ENCODE measurements at regions not wholly inside any gene's neighbourhood (a gene's known extent, or its start where the extent isn't known, plus 50 kb on each side); places are given as distances from the start of the nearest gene placed in this dataset.

DNA sequence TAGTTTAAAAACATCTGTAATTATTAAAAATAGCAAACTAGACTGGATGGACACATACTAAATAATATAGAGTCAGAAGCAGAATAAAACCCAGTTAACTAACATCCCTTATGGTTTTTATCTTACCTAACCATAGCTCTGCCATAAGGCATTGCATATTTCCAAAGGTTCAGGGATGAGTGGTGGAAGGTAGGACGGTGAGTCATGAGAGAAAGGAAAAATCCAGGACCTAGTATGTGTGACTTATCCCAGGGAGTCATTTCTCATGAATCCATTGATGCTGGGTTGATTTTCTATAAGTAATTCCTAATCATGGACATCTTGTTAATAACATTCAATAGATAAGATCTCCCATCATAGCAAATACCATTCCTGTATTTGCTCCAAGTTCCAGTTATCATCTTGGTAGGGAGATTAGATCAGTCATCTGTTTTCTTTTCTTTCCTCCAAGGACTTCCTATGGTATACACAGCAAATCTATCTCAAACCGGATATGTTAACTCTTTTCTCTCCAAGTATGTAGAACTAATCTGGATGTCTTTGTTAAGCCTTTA lies 490.7 kb upstream of the B3GALT2 start:
- TF ChIP-seq, protein P1, sequence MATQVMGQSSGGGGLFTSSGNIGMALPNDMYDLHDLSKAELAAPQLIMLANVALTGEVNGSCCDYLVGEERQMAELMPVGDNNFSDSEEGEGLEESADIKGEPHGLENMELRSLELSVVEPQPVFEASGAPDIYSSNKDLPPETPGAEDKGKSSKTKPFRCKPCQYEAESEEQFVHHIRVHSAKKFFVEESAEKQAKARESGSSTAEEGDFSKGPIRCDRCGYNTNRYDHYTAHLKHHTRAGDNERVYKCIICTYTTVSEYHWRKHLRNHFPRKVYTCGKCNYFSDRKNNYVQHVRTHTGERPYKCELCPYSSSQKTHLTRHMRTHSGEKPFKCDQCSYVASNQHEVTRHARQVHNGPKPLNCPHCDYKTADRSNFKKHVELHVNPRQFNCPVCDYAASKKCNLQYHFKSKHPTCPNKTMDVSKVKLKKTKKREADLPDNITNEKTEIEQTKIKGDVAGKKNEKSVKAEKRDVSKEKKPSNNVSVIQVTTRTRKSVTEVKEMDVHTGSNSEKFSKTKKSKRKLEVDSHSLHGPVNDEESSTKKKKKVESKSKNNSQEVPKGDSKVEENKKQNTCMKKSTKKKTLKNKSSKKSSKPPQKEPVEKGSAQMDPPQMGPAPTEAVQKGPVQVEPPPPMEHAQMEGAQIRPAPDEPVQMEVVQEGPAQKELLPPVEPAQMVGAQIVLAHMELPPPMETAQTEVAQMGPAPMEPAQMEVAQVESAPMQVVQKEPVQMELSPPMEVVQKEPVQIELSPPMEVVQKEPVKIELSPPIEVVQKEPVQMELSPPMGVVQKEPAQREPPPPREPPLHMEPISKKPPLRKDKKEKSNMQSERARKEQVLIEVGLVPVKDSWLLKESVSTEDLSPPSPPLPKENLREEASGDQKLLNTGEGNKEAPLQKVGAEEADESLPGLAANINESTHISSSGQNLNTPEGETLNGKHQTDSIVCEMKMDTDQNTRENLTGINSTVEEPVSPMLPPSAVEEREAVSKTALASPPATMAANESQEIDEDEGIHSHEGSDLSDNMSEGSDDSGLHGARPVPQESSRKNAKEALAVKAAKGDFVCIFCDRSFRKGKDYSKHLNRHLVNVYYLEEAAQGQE (IDR thresholded peaks at IDR 0.05; ENCODE audit: insufficient read depth in 1 of 2, low read depth in 2 of 2, low read length in 2 of 2) = no peak
- TF ChIP-seq TAF1 (IDR thresholded peaks at IDR 0.05; ENCODE audit: borderline replicate concordance, insufficient read depth, low read length) (no peak), POLR2AphosphoS5 (IDR thresholded peaks at IDR 0.05; ENCODE audit: low read depth, low read length) (no peak), FOXP2 (optimal IDR thresholded peaks at IDR 0.05; ENCODE audit: borderline replicate concordance, extremely low read depth, extremely low read length, insufficient read depth) (no peak), SIN3A (IDR thresholded peaks at IDR 0.05; ENCODE audit: borderline replicate concordance, insufficient read depth, low read length) (no peak)

DNA sequence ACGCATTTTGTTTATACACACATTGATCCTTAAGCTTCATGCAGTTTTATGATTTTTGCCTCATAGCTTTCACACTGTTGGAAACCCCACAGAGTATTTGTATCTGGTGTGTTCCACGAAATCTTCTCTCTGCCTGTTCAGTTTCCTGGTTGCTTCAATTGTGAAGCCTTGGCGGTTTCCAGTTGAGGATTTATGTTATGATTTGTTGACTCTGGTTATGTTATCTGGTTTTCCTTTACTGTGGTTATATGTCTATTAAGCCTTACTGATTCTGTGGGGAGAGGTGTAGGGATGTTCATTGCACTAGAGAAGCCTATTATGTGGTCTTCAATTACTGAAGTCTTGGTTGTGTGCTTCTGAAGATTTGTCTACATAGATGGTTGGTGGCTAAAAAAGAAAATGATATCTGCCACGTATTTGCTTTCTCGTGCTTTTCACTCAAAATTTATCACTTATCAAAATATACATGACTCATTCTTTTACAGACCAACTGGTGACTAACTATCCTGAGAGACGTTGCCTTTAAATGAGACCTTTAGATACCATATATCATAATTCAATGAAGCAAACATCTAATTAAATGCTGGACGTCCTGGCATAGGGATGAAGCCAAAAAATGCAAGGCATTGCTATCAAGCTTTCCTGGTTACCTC lies 488.0 kb upstream of the B3GALT2 start:
- TF ChIP-seq SIN3A (IDR thresholded peaks at IDR 0.05; ENCODE audit: borderline replicate concordance, insufficient read depth, low read length) (no peak), FOXP2 (optimal IDR thresholded peaks at IDR 0.05; ENCODE audit: borderline replicate concordance, extremely low read depth, extremely low read length, insufficient read depth) (no peak), POLR2AphosphoS5 (IDR thresholded peaks at IDR 0.05; ENCODE audit: low read depth, low read length) (no peak), TAF1 (IDR thresholded peaks at IDR 0.05; ENCODE audit: borderline replicate concordance, insufficient read depth, low read length) (no peak)
- TF ChIP-seq, protein P1 (IDR thresholded peaks at IDR 0.05; ENCODE audit: insufficient read depth in 1 of 2, low read depth in 2 of 2, low read length in 2 of 2) = no peak

DNA sequence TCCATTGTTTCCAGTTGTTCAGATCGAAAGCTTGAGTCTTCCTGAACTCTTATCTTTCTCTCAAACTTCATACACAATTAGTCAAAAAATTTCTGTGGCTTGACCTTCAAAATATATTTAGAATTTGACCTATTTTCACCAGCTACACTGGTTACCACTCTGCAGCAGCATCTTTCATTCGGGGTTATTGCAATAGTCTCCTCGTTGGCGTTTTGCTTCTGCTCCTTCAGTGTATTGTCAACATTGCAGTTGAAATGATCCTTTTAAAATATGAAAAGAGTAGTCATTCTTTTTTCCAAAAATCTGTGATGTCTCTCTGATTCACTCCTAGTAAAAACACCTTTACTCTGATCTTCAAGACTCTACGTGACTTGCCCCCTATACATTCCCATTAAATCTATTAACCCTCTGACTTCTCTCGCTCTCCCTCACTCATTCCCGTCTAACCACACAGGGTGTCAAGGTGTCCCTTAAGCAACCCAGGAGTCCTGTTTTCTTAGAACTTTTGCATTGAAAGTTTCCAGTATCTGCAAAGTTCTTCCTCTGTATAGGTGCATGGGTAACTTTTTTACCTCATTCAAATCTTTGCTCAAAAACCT lies 480.2 kb upstream of the B3GALT2 start:
- TF ChIP-seq FOXP2 (optimal IDR thresholded peaks at IDR 0.05; ENCODE audit: borderline replicate concordance, extremely low read depth, extremely low read length, insufficient read depth) (no peak), TAF1 (IDR thresholded peaks at IDR 0.05; ENCODE audit: borderline replicate concordance, insufficient read depth, low read length) (no peak), POLR2AphosphoS5 (IDR thresholded peaks at IDR 0.05; ENCODE audit: low read depth, low read length) (no peak), SIN3A (IDR thresholded peaks at IDR 0.05; ENCODE audit: borderline replicate concordance, insufficient read depth, low read length) (no peak)
- TF ChIP-seq, protein P1 (IDR thresholded peaks at IDR 0.05; ENCODE audit: insufficient read depth in 1 of 2, low read depth in 2 of 2, low read length in 2 of 2) = no peak

DNA sequence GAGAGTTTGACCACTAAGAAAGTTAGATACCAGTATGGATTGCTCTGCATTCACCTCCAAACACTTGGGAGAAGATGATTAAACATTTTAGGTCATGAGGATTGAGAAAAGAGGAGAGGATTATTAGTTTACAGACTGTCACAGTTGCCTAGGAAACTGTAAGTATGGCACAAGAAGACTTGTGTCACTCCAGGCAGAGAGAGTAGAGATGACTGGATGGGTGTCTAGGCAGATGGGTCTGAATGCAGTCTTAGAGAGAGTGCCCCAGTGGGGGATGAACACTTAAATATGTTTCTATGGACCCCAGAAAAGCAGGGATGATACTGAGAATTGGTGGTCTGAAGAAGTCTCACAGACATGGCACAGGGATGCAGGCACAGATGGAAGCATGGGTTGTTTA lies 477.6 kb upstream of the B3GALT2 start:
- TF ChIP-seq, protein P1 (IDR thresholded peaks at IDR 0.05; ENCODE audit: insufficient read depth in 1 of 2, low read depth in 2 of 2, low read length in 2 of 2) = no peak
